Gastroesophageal sphincter (tissue), 3 donors: ENCODE measurements at regions not wholly inside any gene's neighbourhood (a gene's known extent, or its start where the extent isn't known, plus 50 kb on each side); places are given as distances from the start of the nearest gene placed in this dataset.

ENCODE experiments used
- CTCF ChIP-seq, 4 experiments: fragments of 200-600 bp in 2 of 4; fragments of 450-650 bp in 2 of 4; sonication (generic) in 1 of 4; IDR thresholded peaks; one replicate each; pipeline ENCODE4 v1.5.1; 2017 to 2019; ENCODE audit warnings: antibody characterized with exemption in 4 of 4, mild to moderate bottlenecking in 2 of 4, moderate library complexity in 2 of 4
- POLR2A ChIP-seq, 2 donors: fragments of 450-650 bp; IDR thresholded peaks; one replicate each; pipeline ENCODE4 v1.6.1; 2017; ENCODE audit warnings: antibody characterized with exemption in 2 of 2, mild to moderate bottlenecking in 2 of 2, moderate library complexity in 1 of 2
- POLR2AphosphoS5 ChIP-seq: sonication (generic); formaldehyde crosslinking; IDR thresholded peaks from one replicate; pipeline ENCODE4 v1.6.1; 2017; ENCODE audit warnings: antibody characterized with exemption

- no peak for TF ChIP-seq CTCF (IDR thresholded peaks at IDR 0.05)
- TF ChIP-seq POLR2A (IDR thresholded peaks at IDR 0.05), result no peak
- TF ChIP-seq POLR2AphosphoS5, result no peak
These were observed 217.9 kb upstream of the KLF4 start for GRCh38 chr9:107707428-107707837.
